ENCODE measurements at regions not wholly inside any gene's neighbourhood (a gene's known extent, or its start where the extent isn't known, plus 50 kb on each side); places are given as distances from the start of the nearest gene placed in this dataset.

DNA sequence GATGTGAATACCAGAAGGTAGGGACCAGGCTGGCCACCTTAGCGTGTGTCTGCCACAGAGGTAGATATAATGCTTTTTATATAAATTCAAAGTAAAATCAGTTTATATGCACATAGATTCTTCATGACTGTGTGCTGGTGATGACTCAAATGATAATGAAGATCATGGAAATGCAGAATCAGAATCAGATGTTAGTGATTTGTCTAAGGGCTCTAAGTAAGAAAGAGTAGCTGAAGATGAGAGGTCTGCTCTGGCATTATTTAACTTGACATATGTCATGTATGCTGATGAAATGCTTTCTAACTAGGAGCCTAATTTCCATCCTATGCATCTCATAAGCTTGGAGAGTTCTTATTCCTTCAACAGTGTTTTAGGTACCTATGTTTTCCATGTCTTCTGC, 50.3 kb upstream of the DPH6 start:
- H3K27me3 Mint-ChIP-seq = no peaks in the 10 kb centered on the region
- no peak overlapping the region for H3K27ac Mint-ChIP-seq
- H3K36me3 Mint-ChIP-seq = peaks cover 2% of the 10 kb centered on the region
- no peaks in the 10 kb centered on the region for H3K4me1 Mint-ChIP-seq
- peaks cover 0 to 2% (median 0%) of the 10 kb centered on the region in 3 donors for H3K9me3 Mint-ChIP-seq
- H3K4me3 Mint-ChIP-seq = no peak overlapping the region

DNA sequence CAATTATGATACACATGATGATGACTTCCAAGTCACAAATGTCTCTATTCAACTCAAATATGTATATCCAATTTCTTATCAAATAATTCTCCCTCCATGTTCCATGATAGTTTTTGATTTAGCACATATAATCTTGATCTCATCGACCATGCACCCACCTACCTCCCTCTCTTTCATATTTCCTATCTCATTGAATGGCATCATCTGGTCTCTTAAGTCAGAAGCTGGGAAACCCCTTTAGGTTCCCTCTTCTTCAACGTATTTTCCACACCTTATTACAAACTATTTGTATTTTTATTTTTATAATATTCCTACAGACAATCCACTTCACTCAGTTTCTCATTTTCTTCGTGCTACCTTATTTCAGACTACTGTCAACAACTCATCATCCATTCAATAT, 56.9 kb upstream of the DPH6 start:
- Mint-ChIP-seq H3K4me3 (no peak overlapping the region), H3K36me3 (no peaks in the 10 kb centered on the region), H3K9me3 (no peaks in the 10 kb centered on the region), H3K27me3 (no peaks in the 10 kb centered on the region), H3K27ac (no peak overlapping the region), H3K4me1 (peaks cover 0 to 2% (median 0%) of the 10 kb centered on the region in 3 donors)

DNA sequence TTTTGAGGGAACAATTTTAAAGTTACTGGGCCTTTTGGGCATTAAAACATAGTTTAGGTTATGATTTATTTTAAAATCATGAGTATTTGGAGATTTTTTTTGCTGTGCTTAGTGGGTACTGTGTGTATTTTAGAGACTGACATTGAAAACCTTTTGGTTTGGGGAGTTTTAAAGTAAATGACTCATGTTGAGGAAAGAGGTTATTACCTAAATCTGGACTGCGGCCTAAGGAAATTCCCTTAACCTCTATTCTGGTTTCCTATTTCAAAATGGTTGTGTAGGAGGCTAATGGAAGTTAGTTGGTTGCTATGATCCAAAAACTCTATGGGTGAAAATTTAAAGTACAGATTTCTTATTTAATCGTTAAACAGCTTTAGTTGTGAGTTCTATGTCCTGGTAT, 57.3 kb upstream of the DPH6 start:
- H3K36me3 Mint-ChIP-seq = no peaks in the 10 kb centered on the region
- H3K27me3 Mint-ChIP-seq = no peaks in the 10 kb centered on the region
- no peak overlapping the region for H3K4me3 Mint-ChIP-seq
- H3K4me1 Mint-ChIP-seq = peaks cover 0 to 2% (median 0%) of the 10 kb centered on the region in 3 donors
- H3K9me3 Mint-ChIP-seq = no peaks in the 10 kb centered on the region
- H3K27ac Mint-ChIP-seq = no peak overlapping the region

DNA sequence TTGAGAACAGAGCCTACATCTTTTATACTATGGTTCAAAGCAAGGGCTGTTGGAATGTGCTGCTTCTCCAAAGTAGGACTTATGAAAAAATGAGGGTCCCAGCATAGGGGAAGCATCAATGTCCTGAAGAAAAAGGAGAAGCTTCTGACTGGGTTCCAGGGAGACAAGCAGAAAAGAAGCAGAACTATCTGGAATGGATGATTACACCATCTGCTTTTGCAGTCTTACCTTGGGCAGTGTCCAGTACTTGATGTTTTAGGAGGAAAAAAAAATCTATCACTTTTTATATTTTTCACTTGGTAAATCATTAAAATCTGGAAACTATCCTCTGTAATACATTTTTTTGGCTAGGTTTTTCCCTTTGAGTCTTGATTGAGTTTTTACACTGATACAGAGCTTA, 57.9 kb upstream of the DPH6 start:
- H3K27ac Mint-ChIP-seq = no peak overlapping the region
- H3K36me3 Mint-ChIP-seq = no peaks in the 10 kb centered on the region
- no peaks in the 10 kb centered on the region for H3K27me3 Mint-ChIP-seq
- no peak overlapping the region for H3K4me3 Mint-ChIP-seq
- H3K9me3 Mint-ChIP-seq = peaks cover 0 to under 1% (median 0%) of the 10 kb centered on the region in 3 donors
- H3K4me1 Mint-ChIP-seq = peaks cover 0 to 2% (median 0%) of the 10 kb centered on the region in 3 donors

DNA sequence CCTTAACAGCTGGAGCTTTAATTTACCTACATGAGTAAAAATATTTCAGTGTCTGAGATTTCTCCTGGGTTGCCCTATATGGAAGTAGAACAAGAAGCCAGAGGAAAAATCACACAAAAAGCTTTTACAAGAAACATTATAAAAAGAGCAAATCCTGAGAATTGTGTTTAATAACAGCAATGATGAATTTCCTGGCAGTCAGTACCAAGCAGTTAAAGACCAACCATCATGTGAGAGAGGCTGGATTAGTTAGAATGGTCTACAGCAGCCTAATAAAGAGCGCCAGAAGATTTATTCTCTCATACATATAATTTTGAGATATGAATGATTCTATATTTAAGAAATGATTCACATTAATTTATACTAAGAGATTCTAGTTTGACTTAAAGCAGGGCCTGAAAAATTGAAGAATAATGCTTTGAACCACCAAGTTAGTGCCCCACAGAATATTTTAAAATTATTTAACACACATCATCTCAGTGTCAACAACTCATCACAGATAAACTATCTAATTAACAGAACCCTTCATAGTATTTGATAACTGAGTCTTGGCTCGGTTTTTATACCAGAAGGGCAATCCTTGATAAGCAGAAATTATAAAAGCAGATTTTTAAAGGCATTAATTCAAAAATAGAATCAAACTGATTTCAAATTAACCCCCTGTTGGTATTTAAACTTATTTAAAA, 59.9 kb upstream of the DPH6 start:
- no peaks in the 10 kb centered on the region for H3K27me3 Mint-ChIP-seq
- no peak overlapping the region for H3K27ac Mint-ChIP-seq
- peaks cover 0 to 4% (median 1%) of the 10 kb centered on the region in 3 donors for H3K9me3 Mint-ChIP-seq
- no peaks in the 10 kb centered on the region for H3K36me3 Mint-ChIP-seq
- peaks cover 0 to 2% (median 0%) of the 10 kb centered on the region in 3 donors for H3K4me1 Mint-ChIP-seq
- no peak overlapping the region for H3K4me3 Mint-ChIP-seq

DNA sequence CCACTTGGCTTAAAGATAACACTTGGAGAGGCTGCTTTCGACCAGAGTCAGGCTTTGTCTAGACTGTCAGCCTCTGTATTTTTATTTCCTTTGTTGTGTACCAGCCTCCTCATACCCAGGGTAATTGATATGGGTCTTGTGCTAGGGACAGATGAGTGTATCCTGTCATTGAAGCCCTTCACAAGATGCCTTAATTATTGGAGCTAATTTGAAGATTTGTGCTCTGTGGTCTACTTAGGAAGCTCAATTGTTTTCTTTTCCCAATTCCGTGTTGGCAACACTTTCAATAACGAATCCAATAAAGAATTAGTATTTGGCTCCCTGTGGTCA, 60.5 kb upstream of the DPH6 start:
- H3K4me1 Mint-ChIP-seq = peaks cover 0 to 2% (median 0%) of the 10 kb centered on the region in 3 donors
- H3K9me3 Mint-ChIP-seq = peaks cover 0 to 4% (median 1%) of the 10 kb centered on the region in 3 donors
- no peaks in the 10 kb centered on the region for H3K36me3 Mint-ChIP-seq
- H3K27ac Mint-ChIP-seq = no peak overlapping the region
- H3K27me3 Mint-ChIP-seq = no peaks in the 10 kb centered on the region
- no peak overlapping the region for H3K4me3 Mint-ChIP-seq

DNA sequence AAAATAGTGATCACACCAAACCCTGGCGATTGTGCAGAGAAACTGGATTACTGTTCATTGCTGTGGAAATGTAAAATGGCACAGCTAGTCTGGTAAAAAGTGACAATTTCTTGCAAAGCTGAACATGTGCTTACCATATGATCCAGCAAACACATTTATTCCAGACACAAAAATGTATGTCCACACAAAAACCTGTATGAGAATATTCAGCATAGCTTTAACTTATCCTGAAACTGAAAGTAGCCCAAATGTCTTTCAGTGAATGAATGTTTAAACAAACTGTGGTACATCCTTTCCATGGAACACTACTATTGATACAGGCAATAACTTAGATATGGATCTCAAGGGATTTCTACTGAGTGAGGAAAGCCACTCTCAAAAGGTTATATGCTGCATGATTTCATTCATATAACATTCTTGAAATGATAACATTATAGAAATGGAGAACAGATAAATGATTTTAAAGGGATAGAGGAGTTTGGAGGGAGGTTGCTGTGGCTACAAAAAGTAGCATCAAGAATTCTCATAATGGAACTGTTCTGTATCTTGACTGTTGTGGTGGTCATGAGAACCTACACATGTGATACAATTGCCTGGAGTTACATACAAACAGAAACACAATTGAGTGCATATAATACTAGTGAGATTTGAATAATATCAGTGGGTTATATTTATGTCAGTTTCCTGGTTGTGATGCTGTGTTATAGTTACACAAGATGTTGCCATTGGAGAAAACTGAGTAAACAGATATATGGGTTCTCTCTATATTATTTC, 70.7 kb upstream of the DPH6 start:
- Mint-ChIP-seq H3K4me1 (peaks cover 0 to 5% (median 2%) of the 10 kb centered on the region in 3 donors), H3K27ac (no peak overlapping the region), H3K36me3 (no peaks in the 10 kb centered on the region), H3K27me3 (peaks cover 2% of the 10 kb centered on the region), H3K4me3 (no peak overlapping the region), H3K9me3 (peaks cover 0 to 8% (median 8%) of the 10 kb centered on the region in 3 donors)

DNA sequence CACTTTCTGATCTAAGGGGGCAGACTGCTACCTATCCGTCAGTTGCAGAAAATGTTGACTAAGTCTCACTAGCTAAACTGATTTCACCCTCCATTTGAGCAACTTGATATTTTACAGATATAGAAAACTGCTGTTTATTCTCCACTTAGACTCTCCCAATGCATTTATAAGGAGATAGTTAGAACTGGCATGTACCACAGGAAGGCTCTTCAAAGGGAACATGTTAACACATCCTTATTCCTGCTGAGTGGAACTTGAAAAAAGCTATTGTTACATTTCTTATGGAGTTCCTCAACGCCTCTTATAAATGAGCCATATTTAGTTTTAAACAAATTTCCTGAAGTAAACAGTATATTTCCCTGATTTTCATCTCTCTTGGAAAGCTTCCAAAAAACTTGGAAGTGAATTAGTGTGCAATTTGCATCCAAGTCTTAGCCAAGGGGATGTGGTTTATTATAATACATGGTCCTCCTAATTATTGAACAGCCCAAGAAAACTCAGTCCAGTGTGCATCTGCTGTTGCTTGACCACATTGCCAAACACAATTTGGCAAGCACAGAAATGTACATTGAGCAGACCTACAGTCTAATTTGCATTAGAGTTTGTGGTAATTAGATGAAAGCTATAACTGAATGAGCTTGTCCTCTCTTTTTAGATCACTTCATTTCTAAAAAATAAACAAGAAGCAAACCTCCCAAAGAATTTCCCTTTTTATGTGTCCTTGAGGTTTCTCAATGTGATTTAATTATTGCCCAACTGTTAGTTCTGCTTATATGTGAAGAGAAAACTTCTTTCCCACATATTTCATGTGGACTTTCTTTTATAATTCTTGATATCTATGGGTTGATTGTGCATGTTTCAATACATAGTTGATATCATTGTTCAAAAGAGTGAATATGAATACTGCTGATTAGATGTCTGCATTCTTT, 72.6 kb upstream of the DPH6 start:
- H3K36me3 Mint-ChIP-seq = no peaks in the 10 kb centered on the region
- H3K9me3 Mint-ChIP-seq = peaks cover 0 to 6% (median 4%) of the 10 kb centered on the region in 3 donors
- H3K4me1 Mint-ChIP-seq = no peaks in the 10 kb centered on the region
- no peak overlapping the region for H3K4me3 Mint-ChIP-seq
- H3K27ac Mint-ChIP-seq = no peak overlapping the region
- peaks cover 3% of the 10 kb centered on the region for H3K27me3 Mint-ChIP-seq

DNA sequence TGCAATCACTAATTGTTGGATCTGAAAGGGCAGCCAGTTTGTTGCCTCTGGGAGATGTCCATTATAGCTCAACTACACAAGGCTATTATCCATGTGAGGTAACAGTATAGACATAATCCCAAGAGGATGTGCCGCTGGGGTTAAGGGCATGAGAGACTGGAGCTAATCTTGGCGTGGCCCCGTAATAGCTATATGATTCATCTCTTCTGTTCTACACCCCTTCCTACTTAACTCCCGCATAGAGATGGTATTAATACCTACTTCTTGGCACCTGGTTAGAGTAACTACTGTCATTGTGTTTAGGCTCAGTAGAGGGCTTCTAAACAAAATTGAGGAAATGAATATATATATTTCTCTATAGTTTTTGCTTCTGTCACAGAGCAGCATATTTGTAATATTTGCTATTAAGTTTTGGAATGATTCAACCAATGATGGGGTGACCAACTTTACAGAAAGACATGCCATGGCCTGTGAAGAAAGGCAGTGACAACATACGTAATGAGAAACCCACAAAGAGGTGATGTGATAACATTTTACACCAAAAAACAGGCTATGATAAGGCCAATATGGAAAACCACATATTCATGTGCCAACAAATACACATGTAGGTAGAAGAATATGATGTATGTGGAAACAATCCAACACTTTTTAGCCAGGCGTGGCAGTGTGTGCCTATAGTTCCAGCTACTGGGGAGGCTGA, 76.8 kb upstream of the DPH6 start:
- Mint-ChIP-seq H3K4me3 (no peak overlapping the region), H3K36me3 (no peaks in the 10 kb centered on the region), H3K27me3 (peaks cover 3% of the 10 kb centered on the region), H3K4me1 (no peaks in the 10 kb centered on the region), H3K9me3 (peaks cover 0 to 2% (median 0%) of the 10 kb centered on the region in 3 donors), H3K27ac (no peak overlapping the region)

DNA sequence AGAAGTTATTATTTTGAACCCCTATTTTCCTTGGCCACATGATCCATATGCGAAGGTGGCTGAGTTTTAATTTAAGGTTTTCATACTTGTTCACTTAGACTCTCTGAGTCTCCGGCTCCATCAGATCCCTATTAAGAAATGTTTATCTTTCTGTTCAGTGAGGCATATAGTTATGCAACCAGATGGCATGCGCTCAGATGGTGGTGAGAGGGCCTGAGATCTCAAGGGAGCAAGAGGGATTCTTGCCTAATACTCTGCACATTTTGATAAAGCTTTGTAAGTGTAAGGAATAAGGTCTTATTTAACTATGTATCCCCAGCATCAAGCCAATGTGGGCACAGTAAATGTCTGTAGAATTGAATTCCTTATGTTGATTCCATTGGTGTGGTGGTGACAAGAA, 78.9 kb upstream of the DPH6 start:
- H3K36me3 Mint-ChIP-seq = no peaks in the 10 kb centered on the region
- peaks cover 0 to 2% (median 1%) of the 10 kb centered on the region in 3 donors for H3K9me3 Mint-ChIP-seq
- H3K27ac Mint-ChIP-seq = no peak overlapping the region
- H3K27me3 Mint-ChIP-seq = peaks cover 3% of the 10 kb centered on the region
- no peaks in the 10 kb centered on the region for H3K4me1 Mint-ChIP-seq
- no peak overlapping the region for H3K4me3 Mint-ChIP-seq

DNA sequence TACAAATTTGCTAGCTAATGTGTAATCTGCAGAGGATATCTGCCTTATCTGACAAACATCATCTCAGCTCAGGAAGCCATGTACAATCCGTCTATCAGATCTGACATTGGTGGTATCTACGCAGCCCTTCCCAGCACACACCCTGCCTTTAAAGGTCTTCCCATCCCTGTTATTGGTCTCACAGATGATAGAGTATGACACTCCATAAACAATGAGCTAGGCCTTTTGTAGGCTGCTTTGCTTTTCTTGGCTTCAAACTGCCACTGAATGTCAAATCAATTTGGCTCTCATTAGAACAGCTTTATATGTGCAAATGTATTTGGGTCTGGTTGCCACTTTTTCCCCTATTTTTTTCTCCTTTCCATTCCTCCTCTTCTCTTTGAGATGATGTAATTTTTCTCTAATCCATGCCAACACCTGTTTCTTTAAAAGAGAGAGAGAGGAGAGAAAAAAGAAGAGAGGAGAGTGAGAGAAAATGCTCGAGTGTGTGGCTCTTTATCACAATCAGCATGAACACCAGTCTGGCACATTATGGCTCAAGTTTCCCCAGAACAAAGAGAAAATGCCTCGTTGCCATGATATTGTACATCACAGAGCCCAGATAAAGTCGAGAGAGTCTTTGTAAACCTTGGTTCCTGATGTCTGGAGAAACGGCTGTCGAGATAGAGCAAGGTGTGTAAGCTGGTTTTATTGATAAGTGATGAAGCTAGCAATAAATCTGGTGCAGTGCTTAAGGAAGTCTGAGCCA, 80.8 kb upstream of the DPH6 start:
- H3K4me3 Mint-ChIP-seq = no peak overlapping the region
- peaks cover 0 to 1% (median 0%) of the 10 kb centered on the region in 3 donors for H3K9me3 Mint-ChIP-seq
- no peak overlapping the region for H3K27ac Mint-ChIP-seq
- H3K4me1 Mint-ChIP-seq = no peaks in the 10 kb centered on the region
- peaks cover 3% of the 10 kb centered on the region for H3K27me3 Mint-ChIP-seq
- H3K36me3 Mint-ChIP-seq = no peaks in the 10 kb centered on the region

DNA sequence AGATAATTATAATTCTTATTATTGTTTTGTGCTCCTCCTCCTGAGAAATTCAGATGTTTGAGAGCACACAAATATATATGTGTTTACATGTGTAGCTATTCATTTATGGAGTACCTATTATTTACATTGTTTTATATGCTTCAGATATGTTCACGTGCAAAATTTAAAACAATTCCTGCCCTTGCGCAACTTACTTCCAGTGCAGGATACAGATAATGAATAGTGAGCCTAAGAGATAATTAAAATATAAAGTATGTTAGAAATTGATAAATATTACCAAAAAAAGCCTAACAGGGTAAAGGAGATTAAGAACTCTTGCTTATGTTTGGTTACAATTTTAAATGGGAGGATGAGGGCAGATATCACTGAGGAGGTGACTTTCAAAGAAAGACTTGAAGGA, 81.7 kb upstream of the DPH6 start:
- H3K27ac Mint-ChIP-seq = no peak overlapping the region
- peaks cover 0 to 1% (median 0%) of the 10 kb centered on the region in 3 donors for H3K9me3 Mint-ChIP-seq
- no peaks in the 10 kb centered on the region for H3K36me3 Mint-ChIP-seq
- no peaks in the 10 kb centered on the region for H3K27me3 Mint-ChIP-seq
- H3K4me1 Mint-ChIP-seq = no peaks in the 10 kb centered on the region
- no peak overlapping the region for H3K4me3 Mint-ChIP-seq

DNA sequence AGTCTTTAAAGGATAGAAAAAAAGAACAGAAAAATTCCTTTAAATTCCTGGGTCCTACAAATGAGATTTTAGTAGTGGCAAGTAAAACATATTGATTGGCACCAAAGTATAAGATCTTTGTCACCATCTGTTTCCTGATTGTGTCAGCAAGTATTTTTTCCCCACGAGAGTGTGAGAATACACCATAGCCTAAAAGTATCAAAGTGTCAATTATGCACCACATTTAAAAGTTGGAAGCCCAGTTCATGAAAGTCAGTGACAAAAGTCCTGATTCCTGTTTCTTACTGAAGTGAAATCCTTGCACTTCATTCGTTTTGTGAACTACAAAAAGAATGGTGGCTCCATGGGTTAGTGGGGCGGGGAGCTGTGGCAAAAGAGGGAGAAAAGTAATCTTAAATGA, 83.8 kb upstream of the DPH6 start:
- Mint-ChIP-seq H3K9me3 (peaks cover 0 to 1% (median 0%) of the 10 kb centered on the region in 3 donors), H3K27ac (no peak overlapping the region), H3K4me1 (no peaks in the 10 kb centered on the region), H3K36me3 (no peaks in the 10 kb centered on the region), H3K27me3 (peaks cover 3% of the 10 kb centered on the region), H3K4me3 (no peak overlapping the region)

DNA sequence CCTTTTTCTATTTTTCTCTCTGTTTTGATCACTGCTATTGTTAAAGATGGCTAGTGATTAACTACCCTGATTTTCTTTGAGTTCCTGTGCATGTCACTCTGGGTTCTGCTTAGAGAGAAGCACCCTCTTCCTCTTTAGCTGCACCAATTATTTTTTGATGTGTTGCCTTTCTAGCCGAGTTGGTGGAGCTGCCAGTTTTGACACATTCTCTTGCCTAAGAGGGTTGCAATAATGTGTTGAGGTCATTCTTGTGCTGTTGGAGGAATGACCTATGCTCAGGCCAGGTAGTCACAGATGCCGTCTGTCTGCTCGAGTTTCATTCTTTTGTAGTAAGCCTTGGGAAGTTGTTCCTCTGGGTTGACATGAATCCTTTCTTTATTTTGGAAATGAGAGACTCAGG, 84.6 kb upstream of the DPH6 start:
- H3K4me1 Mint-ChIP-seq = no peaks in the 10 kb centered on the region
- H3K27ac Mint-ChIP-seq = no peak overlapping the region
- no peaks in the 10 kb centered on the region for H3K36me3 Mint-ChIP-seq
- no peak overlapping the region for H3K4me3 Mint-ChIP-seq
- peaks cover 0 to 1% (median 0%) of the 10 kb centered on the region in 3 donors for H3K9me3 Mint-ChIP-seq
- H3K27me3 Mint-ChIP-seq = peaks cover 3% of the 10 kb centered on the region

Data from IgD-negative memory B cell (primary cell).